GM12891 (cell line): ENCODE measurements at regions not wholly inside any gene's neighbourhood (a gene's known extent, or its start where the extent isn't known, plus 50 kb on each side); places are given as distances from the start of the nearest gene placed in this dataset.

Experiments used
- DNase-seq: peaks from one replicate; pipeline ENCODE4 v3.0.0; 2011; ENCODE audit warnings: low spot score; ENCODE audit not compliant: insufficient read length
- FAIRE-seq: peaks from 2 replicates; lab custom pipeline; 2011; peaks lifted over from hg19 to GRCh38; lab: Jason Lieb, UNC
- PAX5 ChIP-seq: IDR thresholded peaks from 2 replicates; pipeline ENCODE4 v1.6.1; 2011; ENCODE audit warnings: low read length, moderate library complexity, mild to moderate bottlenecking; ENCODE audit not compliant: insufficient read depth, severe bottlenecking
- POLR2A ChIP-seq: IDR thresholded peaks from 2 replicates; pipeline ENCODE4 v1.6.1; 2011; ENCODE audit warnings: low read depth, low read length, control low read depth
- POLR2AphosphoS5 ChIP-seq: IDR thresholded peaks from 2 replicates; pipeline ENCODE4 v1.6.1; 2011; ENCODE audit warnings: low read depth, low read length, control low read depth
- POU2F2 ChIP-seq: IDR thresholded peaks from 2 replicates; pipeline ENCODE4 v1.6.1; 2011; ENCODE audit warnings: low read depth, mild to moderate bottlenecking, control low read depth, low read length, moderate library complexity
- SPI1 ChIP-seq: IDR thresholded peaks from 2 replicates; pipeline ENCODE4 v1.6.1; 2011; ENCODE audit warnings: low read depth, low read length, control low read depth
- TAF1 ChIP-seq: IDR thresholded peaks from 2 replicates; pipeline ENCODE4 v1.6.1; 2011; ENCODE audit warnings: low read depth, low read length, control low read depth

- DNase-seq (no peak), FAIRE-seq (no peak)
- TF ChIP-seq TAF1 (no peak), PAX5 (no peak), POLR2AphosphoS5 (no peak), SPI1 (no peak)
Measured at GRCh38 chrY:19365321-19365720, 379.2 kb downstream of the KDM5D start.

GRCh38 chrY:19357249-19357648 is 387.3 kb downstream of the KDM5D start:
- FAIRE-seq (no peak), DNase-seq (no peak)
- TF ChIP-seq POU2F2: no peak
- TF ChIP-seq POLR2A: no peak
- peak; percentile 52; the same call in 1 of the 2 replicates for TF ChIP-seq SPI1
- TF ChIP-seq POLR2AphosphoS5: no peak
- no peak for TF ChIP-seq PAX5
- TF ChIP-seq TAF1: no peak

GRCh38 chrY:19356735-19357134 is 387.8 kb downstream of the KDM5D start:
- DNase-seq (no peak), FAIRE-seq (no peak)
- no peak for TF ChIP-seq POLR2AphosphoS5
- TF ChIP-seq PAX5: no peak

GRCh38 chrY:19354857-19355173 is 389.7 kb downstream of the KDM5D start:
- TF ChIP-seq SPI1 (no peak), PAX5 (no peak), POLR2AphosphoS5 (no peak), POU2F2 (no peak), TAF1 (no peak), POLR2A (no peak)
- DNase-seq (no peak), FAIRE-seq (no peak)

GRCh38 chrY:19354061-19354856 is 390.3 kb downstream of the KDM5D start:
- DNase-seq: no peak
- FAIRE-seq: no peak

GRCh38 chrY:19351616-19352015 is 392.9 kb downstream of the KDM5D start:
- DNase-seq: no peak
- no peak for TF ChIP-seq SPI1
- TF ChIP-seq TAF1: no peak
- no peak for TF ChIP-seq POLR2AphosphoS5
- no peak for TF ChIP-seq PAX5
- TF ChIP-seq POLR2A: no peak
- no peak for TF ChIP-seq POU2F2
- no peak for FAIRE-seq

More at GRCh38 chrY:19354061-19354856, 390.3 kb downstream of the KDM5D start:
- no peak for TF ChIP-seq SPI1
- TF ChIP-seq POU2F2: no peak
- TF ChIP-seq PAX5: no peak
- TF ChIP-seq POLR2A: no peak
- TF ChIP-seq POLR2AphosphoS5: no peak
- no peak for TF ChIP-seq TAF1

GRCh38 chrY:19321701-19322100 is 422.8 kb downstream of the KDM5D start:
- no peak for DNase-seq
- FAIRE-seq: no peak
- no peak for TF ChIP-seq POLR2AphosphoS5
- no peak for TF ChIP-seq POU2F2
- TF ChIP-seq SPI1: no peak
- TF ChIP-seq POLR2A: no peak
- TF ChIP-seq PAX5: no peak
- TF ChIP-seq TAF1: no peak

- TF ChIP-seq SPI1: no peak
- TF ChIP-seq POLR2AphosphoS5: no peak
- TF ChIP-seq TAF1: no peak
- TF ChIP-seq POU2F2: no peak
- TF ChIP-seq PAX5: no peak
- TF ChIP-seq POLR2A: no peak
- FAIRE-seq: no peak
- DNase-seq: no peak
Measured at GRCh38 chrY:19319135-19319534, 425.4 kb downstream of the KDM5D start.

- DNase-seq: no peak
- FAIRE-seq: no peak
- TF ChIP-seq TAF1 (no peak), SPI1 (no peak), POU2F2 (no peak), POLR2AphosphoS5 (no peak), PAX5 (no peak), POLR2A (no peak)
Measured at GRCh38 chrY:19317271-19317987, 427.1 kb downstream of the KDM5D start.

GRCh38 chrY:19307627-19308026 is 436.9 kb downstream of the KDM5D start:
- TF ChIP-seq SPI1: no peak
- TF ChIP-seq PAX5: no peak
- no peak for TF ChIP-seq POLR2A
- TF ChIP-seq POLR2AphosphoS5: no peak
- no peak for TF ChIP-seq TAF1
- no peak for TF ChIP-seq POU2F2
- no peak for FAIRE-seq
- no peak for DNase-seq
